ENCODE measurements at regions not wholly inside any gene's neighbourhood (a gene's known extent, or its start where the extent isn't known, plus 50 kb on each side); places are given as distances from the start of the nearest gene placed in this dataset.

DNA sequence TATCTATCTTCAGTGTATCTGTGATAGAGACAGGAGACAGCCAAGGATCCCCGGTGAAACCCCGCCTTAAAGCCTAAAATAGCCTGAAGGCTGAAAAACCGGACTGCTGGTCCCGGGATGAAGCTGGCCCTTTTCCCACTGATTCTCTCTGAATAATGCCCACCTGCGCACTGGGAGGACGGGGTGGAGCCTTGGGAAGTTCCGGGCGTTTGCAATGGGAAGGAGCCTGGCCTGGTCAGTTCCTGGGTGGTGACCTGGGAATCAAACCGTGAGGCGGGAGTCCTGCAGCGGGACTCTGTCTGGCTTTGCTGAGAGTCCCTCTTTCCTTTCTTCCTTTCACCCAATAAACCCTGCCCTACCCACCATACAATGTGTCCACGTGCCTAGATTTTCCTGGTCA lies 157.9 kb downstream of the C3orf38 start:
- TF ChIP-seq, protein P1, sequence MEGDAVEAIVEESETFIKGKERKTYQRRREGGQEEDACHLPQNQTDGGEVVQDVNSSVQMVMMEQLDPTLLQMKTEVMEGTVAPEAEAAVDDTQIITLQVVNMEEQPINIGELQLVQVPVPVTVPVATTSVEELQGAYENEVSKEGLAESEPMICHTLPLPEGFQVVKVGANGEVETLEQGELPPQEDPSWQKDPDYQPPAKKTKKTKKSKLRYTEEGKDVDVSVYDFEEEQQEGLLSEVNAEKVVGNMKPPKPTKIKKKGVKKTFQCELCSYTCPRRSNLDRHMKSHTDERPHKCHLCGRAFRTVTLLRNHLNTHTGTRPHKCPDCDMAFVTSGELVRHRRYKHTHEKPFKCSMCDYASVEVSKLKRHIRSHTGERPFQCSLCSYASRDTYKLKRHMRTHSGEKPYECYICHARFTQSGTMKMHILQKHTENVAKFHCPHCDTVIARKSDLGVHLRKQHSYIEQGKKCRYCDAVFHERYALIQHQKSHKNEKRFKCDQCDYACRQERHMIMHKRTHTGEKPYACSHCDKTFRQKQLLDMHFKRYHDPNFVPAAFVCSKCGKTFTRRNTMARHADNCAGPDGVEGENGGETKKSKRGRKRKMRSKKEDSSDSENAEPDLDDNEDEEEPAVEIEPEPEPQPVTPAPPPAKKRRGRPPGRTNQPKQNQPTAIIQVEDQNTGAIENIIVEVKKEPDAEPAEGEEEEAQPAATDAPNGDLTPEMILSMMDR (conservative IDR thresholded peaks at IDR 0.05; ENCODE audit: low read depth, low read length) = no peak
- no peak for DNase-seq (ENCODE audit: low read depth)
- peak overlapping the region; percentile 20 for H3K4me3 ChIP-seq (ENCODE audit: low read depth, low read length)

DNA sequence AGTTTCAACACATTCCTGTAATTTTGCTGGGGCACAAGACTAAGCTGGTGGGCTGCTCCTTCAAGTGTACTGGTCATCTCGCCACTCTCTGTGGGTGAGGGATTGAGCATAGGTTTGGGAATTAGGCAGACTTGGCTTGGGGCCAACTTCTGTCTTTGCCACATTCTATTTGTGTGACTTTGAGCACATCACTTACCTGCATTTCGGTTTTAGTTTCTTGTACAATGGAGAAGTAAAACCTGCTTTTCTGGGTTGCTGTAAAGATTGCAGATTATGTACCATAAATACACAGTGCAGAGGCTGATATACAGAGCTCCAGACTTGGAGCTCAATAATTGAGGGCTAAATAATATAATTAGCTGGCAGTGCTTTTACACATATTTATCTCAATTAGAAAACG lies 162.1 kb downstream of the C3orf38 start:
- H3K4me3 ChIP-seq (ENCODE audit: low read depth, low read length) = no peak overlapping the region
- TF ChIP-seq, protein P1 (conservative IDR thresholded peaks at IDR 0.05; ENCODE audit: low read depth, low read length) = no peak
- DNase-seq (ENCODE audit: low read depth) = no peak

DNA sequence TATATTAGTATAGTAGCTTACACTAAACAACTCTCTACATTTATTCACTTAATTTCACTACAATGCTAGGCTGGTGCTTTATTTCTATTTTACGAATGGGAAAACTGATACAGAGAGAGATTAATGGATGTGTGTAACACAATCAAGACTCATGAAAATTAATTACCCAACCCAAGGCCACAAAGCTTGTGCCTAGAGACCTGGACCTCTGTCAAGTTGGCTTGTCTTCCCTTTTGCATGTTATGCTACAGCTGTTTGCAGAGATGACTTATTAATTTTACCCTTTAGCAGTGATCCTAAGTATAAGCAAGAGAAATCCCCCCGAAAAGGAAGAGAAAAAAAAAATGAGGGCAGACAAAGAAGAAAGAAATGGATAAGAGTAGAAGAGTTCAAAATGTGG lies 162.5 kb downstream of the C3orf38 start:
- H3K4me3 ChIP-seq (ENCODE audit: low read depth, low read length) = no peak overlapping the region
- no peak for DNase-seq (ENCODE audit: low read depth)
- TF ChIP-seq, protein P1 (conservative IDR thresholded peaks at IDR 0.05; ENCODE audit: low read depth, low read length) = no peak

DNA sequence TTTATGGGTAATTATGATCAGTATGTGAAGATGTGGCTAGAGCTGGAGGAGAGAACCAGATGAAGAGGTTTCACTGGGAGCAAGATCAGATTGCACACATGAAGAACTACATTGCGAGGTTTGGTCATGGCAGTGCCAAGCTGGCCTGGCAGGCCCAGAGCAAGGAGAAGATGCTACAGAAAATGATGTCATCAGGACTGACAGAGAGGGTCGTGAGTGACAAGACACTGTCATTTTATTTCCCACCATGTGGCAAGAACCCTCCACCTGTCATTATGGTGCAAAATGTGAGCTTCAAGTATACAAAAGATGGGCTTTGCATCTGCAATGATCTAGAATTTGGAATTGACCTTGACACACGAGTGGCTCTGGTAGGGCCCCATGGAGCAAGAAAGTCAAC lies 168.3 kb downstream of the C3orf38 start:
- no peak overlapping the region for H3K4me3 ChIP-seq (ENCODE audit: low read depth, low read length)
- no peak for DNase-seq (ENCODE audit: low read depth)
- TF ChIP-seq, protein P1 (conservative IDR thresholded peaks at IDR 0.05; ENCODE audit: low read depth, low read length) = no peak

DNA sequence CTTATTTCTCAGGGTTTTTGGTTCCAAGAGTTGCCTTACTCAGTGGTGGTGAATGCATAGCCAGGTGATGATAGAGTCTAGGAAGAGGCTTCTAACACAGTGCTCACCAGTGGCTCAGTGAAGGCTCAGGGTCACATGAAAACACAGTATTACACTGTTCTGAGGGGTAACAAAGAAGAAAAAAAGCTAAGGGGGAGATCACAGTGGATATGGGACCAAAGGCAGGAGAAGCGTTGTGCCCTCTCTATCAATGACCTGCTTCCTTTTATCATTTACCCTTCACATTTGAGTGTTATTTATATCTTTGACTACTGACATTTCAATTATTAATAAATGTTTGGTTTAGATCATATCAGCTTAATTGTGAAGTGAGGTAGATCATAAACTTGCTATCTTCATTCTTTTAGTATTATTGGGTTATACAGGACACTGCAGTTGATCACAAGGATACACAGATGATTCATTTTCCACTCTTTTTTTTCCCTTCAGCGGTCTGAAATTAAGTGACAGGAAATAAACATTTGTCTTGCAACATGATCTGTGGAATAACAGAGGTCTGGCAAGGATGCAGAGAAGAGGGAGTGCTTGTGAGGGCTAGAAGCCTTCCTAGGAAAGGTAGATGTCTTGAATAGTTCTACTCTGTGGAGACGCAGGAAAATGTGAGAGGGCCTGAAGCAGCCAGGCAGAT lies 171.7 kb downstream of the C3orf38 start:
- TF ChIP-seq, protein P1 (conservative IDR thresholded peaks at IDR 0.05; ENCODE audit: low read depth, low read length) = no peak
- DNase-seq (ENCODE audit: low read depth) = peak; percentile 67
- H3K4me3 ChIP-seq (ENCODE audit: low read depth, low read length) = no peak overlapping the region

DNA sequence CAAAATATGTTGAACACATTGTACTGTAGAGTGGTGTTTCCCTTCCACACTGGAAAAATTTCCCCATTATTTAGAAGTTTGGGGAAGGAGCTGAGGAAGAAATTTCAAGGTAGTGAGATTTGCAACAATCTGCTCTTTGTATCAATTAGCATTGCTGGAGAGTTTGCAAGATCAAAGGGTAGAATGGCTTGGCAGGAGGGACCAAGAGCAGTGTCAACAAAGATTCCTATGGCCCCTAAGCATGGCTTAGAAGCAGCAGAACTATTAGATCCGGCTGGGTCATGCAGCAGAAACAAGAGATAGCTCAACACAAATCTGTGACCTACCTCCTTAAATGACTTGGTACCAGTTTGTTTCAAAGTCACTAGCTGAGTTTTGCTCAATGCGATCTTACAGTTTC lies 175.0 kb downstream of the C3orf38 start:
- no peak for DNase-seq (ENCODE audit: low read depth)
- no peak overlapping the region for H3K4me3 ChIP-seq (ENCODE audit: low read depth, low read length)
- TF ChIP-seq, protein P1 (conservative IDR thresholded peaks at IDR 0.05; ENCODE audit: low read depth, low read length) = no peak

DNA sequence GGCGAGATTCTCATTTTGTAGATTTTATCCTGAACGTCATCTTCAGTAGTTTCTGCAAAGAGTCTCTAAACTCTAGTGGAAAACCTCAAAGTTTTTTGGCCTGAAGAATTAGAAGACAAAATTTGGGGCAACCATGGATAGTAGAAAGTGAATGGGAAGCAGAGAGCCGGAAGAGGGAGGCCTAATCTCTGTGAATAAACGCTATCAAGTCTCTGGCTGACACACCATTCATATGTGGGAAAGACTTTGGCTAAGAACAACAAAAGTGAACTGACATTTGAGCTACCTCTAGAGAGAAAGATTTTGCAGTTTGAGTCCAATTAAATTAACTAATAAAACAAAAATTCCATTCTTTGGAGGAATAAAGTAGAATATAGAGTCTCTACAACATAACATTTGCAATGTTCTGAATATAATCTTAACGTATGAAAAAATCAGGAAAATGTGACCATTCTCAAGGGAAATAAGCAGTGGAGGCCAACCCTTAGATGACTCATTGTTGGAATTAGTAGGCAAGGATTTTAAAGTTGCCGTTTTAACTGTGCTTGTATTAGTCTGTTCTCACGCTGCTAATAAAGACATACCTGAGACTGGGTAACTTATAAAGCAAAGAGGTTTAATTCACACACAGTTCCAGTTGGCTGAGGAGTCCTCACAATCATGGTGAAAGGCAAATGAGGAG lies 184.6 kb downstream of the C3orf38 start:
- H3K4me3 ChIP-seq (ENCODE audit: low read depth, low read length) = no peak overlapping the region
- TF ChIP-seq, protein P1 (conservative IDR thresholded peaks at IDR 0.05; ENCODE audit: low read depth, low read length) = no peak
- peak; percentile 16 for DNase-seq (ENCODE audit: low read depth)

All from choroid plexus epithelial cell (primary cell).